ENCODE measurements at regions not wholly inside any gene's neighbourhood (a gene's known extent, or its start where the extent isn't known, plus 50 kb on each side); places are given as distances from the start of the nearest gene placed in this dataset.
A peak's percentile ranks its signal among the peaks of the same experiment; 100 is the strongest.
"Not testable (repeated sequence)": the region's sequence is repeated elsewhere in the genome, so short reads cannot be mapped to it uniquely, and the experiment has no call there.

GRCh38 chr6:180091-180694 is 112.1 kb upstream of the DUSP22 start:
- DNase-seq (ENCODE audit: low read depth) = not testable (repeated sequence)

- no peak for DNase-seq (ENCODE audit: low read depth)
Measured at GRCh38 chr6:181049-181654, 111.1 kb upstream of the DUSP22 start.

- no peak for DNase-seq (ENCODE audit: low read depth)
Measured at GRCh38 chr6:183668-184067, 108.6 kb upstream of the DUSP22 start.

GRCh38 chr6:184161-184700 is 108.1 kb upstream of the DUSP22 start:
- no peak for DNase-seq (ENCODE audit: low read depth)

GRCh38 chr6:186340-186965 is 105.8 kb upstream of the DUSP22 start:
- no peak for DNase-seq (ENCODE audit: low read depth)

GRCh38 chr6:187210-187861 is 105.0 kb upstream of the DUSP22 start:
- no peak for DNase-seq (ENCODE audit: low read depth)

GRCh38 chr6:188821-189655 is 103.2 kb upstream of the DUSP22 start:
- DNase-seq (ENCODE audit: low read depth) = peak; percentile 66

- no peak for DNase-seq (ENCODE audit: low read depth)
Measured at GRCh38 chr6:189676-190075, 102.6 kb upstream of the DUSP22 start.

- no peak for DNase-seq (ENCODE audit: low read depth)
Measured at GRCh38 chr6:190596-191395, 101.5 kb upstream of the DUSP22 start.

GRCh38 chr6:191487-192312 is 100.6 kb upstream of the DUSP22 start:
- DNase-seq (ENCODE audit: low read depth) = no peak

- DNase-seq (ENCODE audit: low read depth) = no peak
Measured at GRCh38 chr6:192313-192664, 100.0 kb upstream of the DUSP22 start.

GRCh38 chr6:193180-193579 is 99.1 kb upstream of the DUSP22 start:
- no peak for DNase-seq (ENCODE audit: low read depth)

GRCh38 chr6:193773-194310 is 98.4 kb upstream of the DUSP22 start:
- no peak for DNase-seq (ENCODE audit: low read depth)

GRCh38 chr6:195861-196360 is 96.4 kb upstream of the DUSP22 start:
- DNase-seq (ENCODE audit: low read depth) = no peak

GRCh38 chr6:196543-196942 is 95.7 kb upstream of the DUSP22 start:
- DNase-seq (ENCODE audit: low read depth) = no peak

GRCh38 chr6:203661-204060 is 88.6 kb upstream of the DUSP22 start:
- no peak for DNase-seq (ENCODE audit: low read depth)

- no peak for DNase-seq (ENCODE audit: low read depth)
Measured at GRCh38 chr6:206264-206663, 86.0 kb upstream of the DUSP22 start.

GRCh38 chr6:208364-208763 is 83.9 kb upstream of the DUSP22 start:
- no peak for DNase-seq (ENCODE audit: low read depth)

- no peak for DNase-seq (ENCODE audit: low read depth)
Measured at GRCh38 chr6:208938-209337, 83.3 kb upstream of the DUSP22 start.
